Mesendoderm (in vitro differentiated cells): ENCODE measurements at regions not wholly inside any gene's neighbourhood (a gene's known extent, or its start where the extent isn't known, plus 50 kb on each side); places are given as distances from the start of the nearest gene placed in this dataset.
A peak's percentile ranks its signal among the peaks of the same experiment; 100 is the strongest.

ENCODE experiments used
- DNase-seq: peaks from one replicate; pipeline ENCODE4 v3.0.0; 2013
- H2AK5ac ChIP-seq: 2 replicates; pipeline ENCODE4 v1.6.1; 2013; ENCODE audit warnings: low read length, inconsistent platforms
- H2BK120ac ChIP-seq: 2 replicates; pipeline ENCODE4 v1.6.1; 2013; ENCODE audit warnings: low read depth, mild to moderate bottlenecking, low read length, moderate library complexity, mixed read lengths
- H2BK15ac ChIP-seq: replicated peaks from 2 replicates; pipeline ENCODE4 v1.6.1; 2013; ENCODE audit warnings: low read depth, mild to moderate bottlenecking, moderate library complexity
- H2BK5ac ChIP-seq: 2 replicates; pipeline ENCODE4 v1.6.1; 2013; ENCODE audit warnings: low read length, inconsistent platforms
- H3K18ac ChIP-seq: 2 replicates; pipeline ENCODE4 v1.6.1; 2013; ENCODE audit warnings: mild to moderate bottlenecking, low read length, mixed read lengths
- H3K23ac ChIP-seq: one replicate; pipeline ENCODE4 v1.6.1; 2013; ENCODE audit warnings: low read length
- H3K27ac ChIP-seq: 2 replicates; pipeline ENCODE4 v1.5.1; 2013; ENCODE audit warnings: low read depth, mild to moderate bottlenecking, inconsistent platforms, low read length, moderate library complexity
- H3K27me3 ChIP-seq: 2 replicates; pipeline ENCODE4 v1.6.1; 2013; ENCODE audit warnings: low read length, control low read depth, mild to moderate bottlenecking, inconsistent platforms; ENCODE audit not compliant: insufficient read depth, poor library complexity
- H3K36me3 ChIP-seq: 2 replicates; pipeline ENCODE4 v1.6.1; 2013; ENCODE audit warnings: low read length, inconsistent platforms; ENCODE audit not compliant: control insufficient read depth, insufficient read depth
- H3K4ac ChIP-seq: one replicate; pipeline ENCODE4 v1.6.1; 2013; ENCODE audit warnings: low read depth, mild to moderate bottlenecking, low read length, moderate library complexity
- H3K4me1 ChIP-seq: 2 replicates; pipeline ENCODE4 v1.6.1; 2013; ENCODE audit warnings: low read depth, low read length, inconsistent platforms; ENCODE audit not compliant: control insufficient read depth
- H3K4me2 ChIP-seq: 2 replicates; pipeline ENCODE4 v1.6.1; 2013; ENCODE audit warnings: low read length
- H3K4me3 ChIP-seq: 2 replicates; pipeline ENCODE4 v1.5.1; 2013; ENCODE audit warnings: mild to moderate bottlenecking, low read length
- H3K56ac ChIP-seq: one replicate; pipeline ENCODE4 v1.6.1; 2013; ENCODE audit warnings: low read length
- H3K79me1 ChIP-seq: 2 replicates; pipeline ENCODE4 v1.6.1; 2013; ENCODE audit warnings: low read length, inconsistent platforms
- H3K79me2 ChIP-seq: 2 replicates; pipeline ENCODE4 v1.6.1; 2013; ENCODE audit warnings: mild to moderate bottlenecking, low read length; ENCODE audit not compliant: control insufficient read depth, insufficient read depth
- H3K9ac ChIP-seq: 2 replicates; pipeline ENCODE4 v1.6.1; 2013; ENCODE audit warnings: low read length, inconsistent platforms
- H4K5ac ChIP-seq: one replicate; pipeline ENCODE4 v1.6.1; 2013; ENCODE audit warnings: low read length
- H4K8ac ChIP-seq: one replicate; pipeline ENCODE4 v1.6.1; 2013; ENCODE audit warnings: low read depth, mild to moderate bottlenecking, control low read depth, low read length, moderate library complexity
- WGBS: extraction: QIAGEN DNeasy Blood & Tissue Kit; methylation state at CpG from one replicate; pipeline ENCODE4 v1.1.7; 2013; ENCODE audit warnings: low lambda C conversion rate, missing lambda C conversion rate; ENCODE audit not compliant: insufficient coverage; ENCODE audit errors: extremely low coverage; 5-methylcytosine and 5-hydroxymethylcytosine counted together

- DNase-seq = no peak
- no peaks in the 10 kb centered on the region for H3K79me1 ChIP-seq
- no peak overlapping the region for H2AK5ac ChIP-seq
- H3K36me3 ChIP-seq = no peaks in the 10 kb centered on the region
- H3K4ac ChIP-seq = no peak overlapping the region
- no peak overlapping the region for H3K4me3 ChIP-seq
- no peak overlapping the region for H3K18ac ChIP-seq
- no peaks in the 10 kb centered on the region for H3K4me1 ChIP-seq
- H4K5ac ChIP-seq = no peak overlapping the region
- no peak overlapping the region for H2BK15ac ChIP-seq
- H2BK120ac ChIP-seq = no peak overlapping the region
- H4K8ac ChIP-seq = no peak overlapping the region
- no peak overlapping the region for H2BK5ac ChIP-seq
- H3K23ac ChIP-seq = no peak overlapping the region
- no peaks in the 10 kb centered on the region for H3K79me2 ChIP-seq
- 100% methylated on average over 1 of the region's 5 CpGs for WGBS
- no peaks in the 10 kb centered on the region for H3K27me3 ChIP-seq
- no peak overlapping the region for H3K56ac ChIP-seq
- no peak overlapping the region for H3K4me2 ChIP-seq
- H3K9ac ChIP-seq = no peak overlapping the region
- H3K27ac ChIP-seq = no peak overlapping the region
Measured at GRCh38 chr1:87853576-87854351, 525.1 kb downstream of the LMO4 start.

GRCh38 chr1:87863317-87863716 is 534.6 kb downstream of the LMO4 start:
- no peak overlapping the region for H3K18ac ChIP-seq

GRCh38 chr1:87864676-87865075 is 536.0 kb downstream of the LMO4 start:
- no peak overlapping the region for H3K4me3 ChIP-seq
- no peaks in the 10 kb centered on the region for H3K36me3 ChIP-seq
- H3K79me2 ChIP-seq = no peaks in the 10 kb centered on the region
- no peak overlapping the region for H2AK5ac ChIP-seq
- no peak overlapping the region for H4K5ac ChIP-seq
- H3K4ac ChIP-seq = no peak overlapping the region
- no peak overlapping the region for H4K8ac ChIP-seq
- H3K79me1 ChIP-seq = no peaks in the 10 kb centered on the region
- H3K9ac ChIP-seq = no peak overlapping the region
- H2BK120ac ChIP-seq = no peak overlapping the region
- no peaks in the 10 kb centered on the region for H3K27me3 ChIP-seq
- no CpG with 5 or more reads among the region's 4 CpGs for WGBS
- H2BK15ac ChIP-seq = no peak overlapping the region
- no peak for DNase-seq
- no peak overlapping the region for H3K4me2 ChIP-seq
- no peak overlapping the region for H3K18ac ChIP-seq
- no peak overlapping the region for H3K56ac ChIP-seq
- no peak overlapping the region for H3K27ac ChIP-seq
- peaks cover 3% of the 10 kb centered on the region for H3K4me1 ChIP-seq
- no peak overlapping the region for H3K23ac ChIP-seq
- H2BK5ac ChIP-seq = no peak overlapping the region

More at GRCh38 chr1:87863317-87863716, 534.6 kb downstream of the LMO4 start:
- Histone ChIP-seq H3K4me2 (no peak overlapping the region), H3K36me3 (no peaks in the 10 kb centered on the region), H2BK5ac (no peak overlapping the region), H4K5ac (no peak overlapping the region), H4K8ac (no peak overlapping the region), H3K27ac (no peak overlapping the region), H3K79me1 (no peaks in the 10 kb centered on the region), H2BK120ac (no peak overlapping the region), H3K4ac (no peak overlapping the region), H3K23ac (no peak overlapping the region), H2BK15ac (no peak overlapping the region), H2AK5ac (no peak overlapping the region), H3K27me3 (no peaks in the 10 kb centered on the region), H3K4me1 (peaks cover 3% of the 10 kb centered on the region), H3K4me3 (no peak overlapping the region), H3K56ac (no peak overlapping the region), H3K79me2 (no peaks in the 10 kb centered on the region), H3K9ac (no peak overlapping the region)
- DNase-seq = peak; percentile 13
- WGBS = no CpG with 5 or more reads among the region's 1 CpG

GRCh38 chr1:87866416-87866815 is 537.7 kb downstream of the LMO4 start:
- Histone ChIP-seq H3K4me2 (no peak overlapping the region), H2BK5ac (no peak overlapping the region), H4K8ac (no peak overlapping the region), H2AK5ac (no peak overlapping the region), H2BK120ac (no peak overlapping the region), H3K79me1 (no peaks in the 10 kb centered on the region), H3K18ac (no peak overlapping the region), H3K23ac (no peak overlapping the region), H3K27me3 (no peaks in the 10 kb centered on the region), H3K4me3 (no peak overlapping the region), H3K4me1 (peaks cover 3% of the 10 kb centered on the region), H3K4ac (no peak overlapping the region), H3K56ac (no peak overlapping the region), H3K36me3 (no peaks in the 10 kb centered on the region), H2BK15ac (no peak overlapping the region), H3K9ac (no peak overlapping the region), H3K79me2 (no peaks in the 10 kb centered on the region), H3K27ac (no peak overlapping the region), H4K5ac (no peak overlapping the region)
- DNase-seq = no peak
- 100% methylated on average over 3 of the region's 3 CpGs for WGBS

- Histone ChIP-seq H3K23ac (no peak overlapping the region), H3K27ac (no peak overlapping the region), H2AK5ac (no peak overlapping the region), H3K9ac (no peak overlapping the region), H3K4me2 (no peak overlapping the region), H3K56ac (no peak overlapping the region), H3K79me2 (no peaks in the 10 kb centered on the region), H2BK5ac (no peak overlapping the region), H4K8ac (no peak overlapping the region), H4K5ac (no peak overlapping the region), H3K79me1 (no peaks in the 10 kb centered on the region), H2BK15ac (no peak overlapping the region), H3K36me3 (no peaks in the 10 kb centered on the region), H3K4ac (no peak overlapping the region), H3K4me1 (no peaks in the 10 kb centered on the region), H3K27me3 (no peaks in the 10 kb centered on the region), H3K18ac (no peak overlapping the region), H2BK120ac (no peak overlapping the region), H3K4me3 (no peak overlapping the region)
- no peak for DNase-seq
- no CpG with 5 or more reads among the region's 1 CpG for WGBS
Measured at GRCh38 chr1:87867626-87868025, 538.9 kb downstream of the LMO4 start.

- DNase-seq = no peak
- no peak overlapping the region for H3K18ac ChIP-seq
- H3K79me2 ChIP-seq = no peaks in the 10 kb centered on the region
- no peaks in the 10 kb centered on the region for H3K4me1 ChIP-seq
- no peak overlapping the region for H2BK5ac ChIP-seq
- H3K27ac ChIP-seq = no peak overlapping the region
- no CpG with 5 or more reads among the region's 1 CpG for WGBS
- H2AK5ac ChIP-seq = no peak overlapping the region
- H3K36me3 ChIP-seq = no peaks in the 10 kb centered on the region
- H3K79me1 ChIP-seq = no peaks in the 10 kb centered on the region
- no peak overlapping the region for H2BK120ac ChIP-seq
- no peak overlapping the region for H3K4me2 ChIP-seq
- H3K9ac ChIP-seq = no peak overlapping the region
- no peak overlapping the region for H2BK15ac ChIP-seq
- no peaks in the 10 kb centered on the region for H3K27me3 ChIP-seq
- no peak overlapping the region for H3K4ac ChIP-seq
- no peak overlapping the region for H3K4me3 ChIP-seq
- H3K23ac ChIP-seq = no peak overlapping the region
- H4K5ac ChIP-seq = no peak overlapping the region
- no peak overlapping the region for H4K8ac ChIP-seq
- H3K56ac ChIP-seq = no peak overlapping the region
Measured at GRCh38 chr1:87869567-87869966, 540.9 kb downstream of the LMO4 start.
